OCI-LY7 (cell line): ENCODE measurements at regions not wholly inside any gene's neighbourhood (a gene's known extent, or its start where the extent isn't known, plus 50 kb on each side); places are given as distances from the start of the nearest gene placed in this dataset.
"Not testable (repeated sequence)": the region's sequence is repeated elsewhere in the genome, so short reads cannot be mapped to it uniquely, and the experiment has no call there.

Experiments used
- BruUV-seq: library from RNA; stranded (reverse); fragments of 400-500 nt; replicated peaks from 2 replicates; lab custom pipeline; 2021; lab: Mats Ljungman, UMichigan
- CTCF ChIA-PET: fragments of 300-600 bp; sonication (Branson Sonifier 250); formaldehyde crosslinking; loops from one replicate; lab custom pipeline; 2022; ENCODE audit warnings: antibody characterized with exemption; ENCODE audit not compliant: unreplicated experiment; lab: Charles Lee
- POLR2A ChIA-PET: fragments of 300-600 bp; sonication (Branson Sonifier 250); formaldehyde crosslinking; loops from one replicate; lab custom pipeline; 2022; ENCODE audit warnings: antibody characterized with exemption; lab: Charles Lee
- DNase-seq: peaks from one replicate; pipeline ENCODE4 v3.0.0-alpha.2; 2015; ENCODE audit warnings: low spot score
- H2AFZ ChIP-seq: fragments of 200-600 bp; sonication (generic), shearing (Covaris generic); 2 replicates; pipeline ENCODE4 v1.6.1; 2014; ENCODE audit warnings: mild to moderate bottlenecking, antibody characterized with exemption, low read length, moderate library complexity
- H3K27ac ChIP-seq: fragments of 200-600 bp; sonication (generic); 2 replicates; pipeline ENCODE4 v1.5.1; 2014; ENCODE audit warnings: mixed run types, low read depth, mild to moderate bottlenecking, moderate library complexity, low read length, inconsistent platforms; ENCODE audit not compliant: poor library complexity, severe bottlenecking
- H3K36me3 ChIP-seq: fragments of 200-600 bp; sonication (generic); 2 replicates; pipeline ENCODE4 v1.6.1; 2014; ENCODE audit warnings: mild to moderate bottlenecking, antibody characterized with exemption, low read length, moderate library complexity, mixed read lengths; ENCODE audit not compliant: insufficient read depth
- H3K4me1 ChIP-seq: fragments of 200-600 bp; sonication (generic); 2 replicates; pipeline ENCODE4 v1.5.1; 2014; ENCODE audit warnings: mild to moderate bottlenecking, low read length; ENCODE audit not compliant: insufficient read depth, poor library complexity, severe bottlenecking
- H3K4me2 ChIP-seq: fragments of 200-600 bp; sonication (generic); 2 replicates; pipeline ENCODE4 v1.6.1; 2014; ENCODE audit warnings: mild to moderate bottlenecking, low read length
- H3K4me3 ChIP-seq: fragments of 200-600 bp; sonication (generic); 2 replicates; pipeline ENCODE4 v1.5.1; 2014; ENCODE audit warnings: mild to moderate bottlenecking, low read depth, low read length; ENCODE audit not compliant: poor library complexity, severe bottlenecking
- H3K79me2 ChIP-seq: fragments of 200-600 bp; sonication (generic); 2 replicates; pipeline ENCODE4 v1.6.1; 2016; ENCODE audit warnings: low read depth, mild to moderate bottlenecking, low read length, moderate library complexity, mixed read lengths; ENCODE audit not compliant: insufficient read depth
- H3K9me2 ChIP-seq: fragments of 200-600 bp; sonication (generic); 2 replicates; pipeline ENCODE4 v1.6.1; 2016; ENCODE audit warnings: mild to moderate bottlenecking, low read length, mixed read lengths; ENCODE audit not compliant: insufficient read depth
- H3K9me3 ChIP-seq: fragments of 200-600 bp; sonication (generic); 2 replicates; pipeline ENCODE4 v1.6.1; 2014; ENCODE audit warnings: mild to moderate bottlenecking, mixed run types, low read length, mixed read lengths
- H4K20me1 ChIP-seq: fragments of 200-600 bp; sonication (generic); 2 replicates; pipeline ENCODE4 v1.6.1; 2014; ENCODE audit warnings: mild to moderate bottlenecking, antibody characterized with exemption, low read length, moderate library complexity, mixed read lengths; ENCODE audit not compliant: insufficient read depth
- EZH2phosphoT487 ChIP-seq: fragments of 200-600 bp; sonication (generic); IDR thresholded peaks from 2 replicates; pipeline ENCODE4 v1.6.1; 2018; ENCODE audit warnings: low read depth, borderline replicate concordance, mild to moderate bottlenecking, mixed run types, antibody characterized with exemption, low read length, moderate library complexity, mixed read lengths
- intact Hi-C: fragments of 100-400 bp; cut with micrococcal nuclease; formaldehyde crosslinking; loops from one replicate; pipeline ENCODE4 v1.10.0; 2022; ENCODE audit not compliant: unreplicated experiment
- TF ChIP-seq, protein P1 (sequence below): fragments of 200-600 bp; sonication (generic); conservative IDR thresholded peaks from 2 replicates; pipeline ENCODE4 v1.5.1; 2014; ENCODE audit warnings: mild to moderate bottlenecking, antibody characterized with exemption, low read length, moderate library complexity, mixed read lengths

GRCh38 chr15:26033493-26033892, 170.4 kb upstream of the ATP10A start:
- intact Hi-C loops, result no loop called here
- no peaks in the 10 kb centered on the region for H3K79me2 ChIP-seq
- CTCF ChIA-PET, result no interaction called here

DNA sequence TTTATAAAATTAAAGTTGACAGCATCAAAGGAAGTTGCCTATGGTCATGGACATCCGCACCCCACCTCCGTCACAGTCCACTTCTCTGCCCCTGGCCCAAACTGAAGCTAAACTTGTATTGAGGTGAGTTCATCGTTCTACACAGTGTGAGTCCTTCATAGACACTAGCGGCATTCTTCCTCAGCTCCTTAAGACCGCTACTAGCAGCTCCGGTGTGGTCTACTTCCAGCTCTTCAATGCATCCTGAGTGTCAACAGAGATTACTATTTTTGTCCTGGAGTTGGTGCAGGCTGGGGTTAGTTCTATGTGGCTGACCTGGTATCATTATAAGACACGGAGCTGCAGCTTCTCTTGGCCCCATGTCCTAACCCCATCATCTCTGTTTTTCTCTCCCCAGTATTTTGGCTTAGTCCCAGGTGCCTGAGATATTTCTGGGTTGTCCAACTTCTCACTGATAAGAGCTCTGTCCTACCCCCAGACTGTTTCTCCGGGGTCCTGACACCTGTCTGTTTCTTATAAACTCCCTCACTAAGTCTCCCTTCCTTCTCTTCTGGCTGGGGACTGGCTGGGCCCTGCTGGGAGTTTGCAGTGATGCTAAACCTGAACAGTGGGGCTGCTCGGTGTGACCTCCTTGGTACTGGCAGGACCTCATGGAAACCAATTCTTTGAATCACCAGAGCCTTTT, 169.2 kb upstream of the ATP10A start:
- intact Hi-C loops, result no loop called here
- no peak for DNase-seq
- no peaks in the 10 kb centered on the region for H3K9me2 ChIP-seq
- H3K36me3 ChIP-seq, result no peaks in the 10 kb centered on the region
- TF ChIP-seq EZH2phosphoT487, result no peak
- TF ChIP-seq, protein P1, sequence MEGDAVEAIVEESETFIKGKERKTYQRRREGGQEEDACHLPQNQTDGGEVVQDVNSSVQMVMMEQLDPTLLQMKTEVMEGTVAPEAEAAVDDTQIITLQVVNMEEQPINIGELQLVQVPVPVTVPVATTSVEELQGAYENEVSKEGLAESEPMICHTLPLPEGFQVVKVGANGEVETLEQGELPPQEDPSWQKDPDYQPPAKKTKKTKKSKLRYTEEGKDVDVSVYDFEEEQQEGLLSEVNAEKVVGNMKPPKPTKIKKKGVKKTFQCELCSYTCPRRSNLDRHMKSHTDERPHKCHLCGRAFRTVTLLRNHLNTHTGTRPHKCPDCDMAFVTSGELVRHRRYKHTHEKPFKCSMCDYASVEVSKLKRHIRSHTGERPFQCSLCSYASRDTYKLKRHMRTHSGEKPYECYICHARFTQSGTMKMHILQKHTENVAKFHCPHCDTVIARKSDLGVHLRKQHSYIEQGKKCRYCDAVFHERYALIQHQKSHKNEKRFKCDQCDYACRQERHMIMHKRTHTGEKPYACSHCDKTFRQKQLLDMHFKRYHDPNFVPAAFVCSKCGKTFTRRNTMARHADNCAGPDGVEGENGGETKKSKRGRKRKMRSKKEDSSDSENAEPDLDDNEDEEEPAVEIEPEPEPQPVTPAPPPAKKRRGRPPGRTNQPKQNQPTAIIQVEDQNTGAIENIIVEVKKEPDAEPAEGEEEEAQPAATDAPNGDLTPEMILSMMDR, result no peak
- no peaks in the 10 kb centered on the region for H3K79me2 ChIP-seq
- POLR2A ChIA-PET, result no interaction called here
- no peaks in the 10 kb centered on the region for H4K20me1 ChIP-seq
- no peak overlapping the region for H3K4me3 ChIP-seq
- CTCF ChIA-PET, result no interaction called here
- no peak overlapping the region for H2AFZ ChIP-seq
- H3K4me2 ChIP-seq, result no peak overlapping the region
- BruUV-seq, result no TSS peak
- no peak overlapping the region for H3K27ac ChIP-seq
- no peaks in the 10 kb centered on the region for H3K4me1 ChIP-seq
- H3K9me3 ChIP-seq, result no peaks in the 10 kb centered on the region

More at GRCh38 chr15:26033493-26033892, 170.4 kb upstream of the ATP10A start:
- BruUV-seq, result no TSS peak
- DNase-seq, result no peak
- Histone ChIP-seq H3K9me2 (no peaks in the 10 kb centered on the region), H3K9me3 (no peaks in the 10 kb centered on the region), H3K36me3 (no peaks in the 10 kb centered on the region), H4K20me1 (no peaks in the 10 kb centered on the region), H3K4me1 (no peaks in the 10 kb centered on the region), H3K4me3 (no peak overlapping the region), H3K27ac (no peak overlapping the region), H2AFZ (no peak overlapping the region), H3K4me2 (no peak overlapping the region)
- POLR2A ChIA-PET, result interaction anchor here (0.5 kb wide), 1 partner anchor 349 kb away, joined by 3 read pairs; no protein-coding TSS in a partner anchor
- TF ChIP-seq, protein P1, result no peak
- TF ChIP-seq EZH2phosphoT487, result no peak

DNA sequence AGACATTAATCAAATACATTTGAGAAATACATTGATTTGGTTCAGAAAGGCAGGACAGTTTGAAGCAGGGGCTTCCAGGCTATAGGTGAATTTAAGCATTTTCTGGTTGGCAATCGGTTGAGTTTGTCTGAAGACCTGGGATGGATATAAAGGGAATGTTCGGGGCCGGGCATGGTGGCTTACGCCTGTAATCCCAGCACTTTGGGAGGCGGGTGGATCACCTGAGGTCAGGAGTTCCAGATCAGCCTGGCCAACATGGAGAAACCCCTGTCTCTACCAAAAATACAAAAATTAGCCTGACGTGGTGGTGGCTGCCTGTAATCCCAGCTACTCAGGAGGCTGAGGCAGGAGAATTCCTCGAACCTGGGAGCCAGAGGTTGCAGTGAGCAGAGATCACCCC, 166.5 kb upstream of the ATP10A start:
- H3K9me3 ChIP-seq, H3K4me1 ChIP-seq, H3K36me3 ChIP-seq, DNase-seq, BruUV-seq, H2AFZ ChIP-seq, H3K79me2 ChIP-seq, H3K4me3 ChIP-seq, H3K4me2 ChIP-seq, H3K27ac ChIP-seq, intact Hi-C loops, CTCF ChIA-PET, H4K20me1 ChIP-seq, H3K9me2 ChIP-seq: not testable (repeated sequence)
- POLR2A ChIA-PET, result interaction anchor here (0.6 kb wide), 1 partner anchor 104 kb away, joined by 3 read pairs; no protein-coding TSS in a partner anchor
